K562 (cell line): ENCODE measurements at regions not wholly inside any gene's neighbourhood (a gene's known extent, or its start where the extent isn't known, plus 50 kb on each side); places are given as distances from the start of the nearest gene placed in this dataset.

Source experiments
- ATAC-seq: fragments of 200-7000 bp; cut with Tn5 transposase; 3 replicates; pipeline ENCODE4 v1.9.1; 2020; ENCODE audit warnings: moderate library complexity
- BruUV-seq: library from RNA; stranded (reverse); fragments of 400-500 nt; replicated peaks from 2 replicates; lab custom pipeline; 2021; lab: Mats Ljungman, UMichigan
- CTCF ChIA-PET: fragments of 300-600 bp; formaldehyde crosslinking; extraction: SDS; loops from one replicate; lab custom pipeline; 2021; ENCODE audit warnings: low intra/inter-chr PET ratio; lab: Yijun Ruan, JAX
- POLR2A ChIA-PET: fragments of 300-600, 350-650 bp; sonication (Branson Sonifier 250); formaldehyde crosslinking; extraction: SDS; loops from one replicate; lab custom pipeline; 2021; ENCODE audit warnings: antibody characterized with exemption, inconsistent platforms; lab: Yijun Ruan, JAX
- DNase-seq, 4 experiments: peaks; one replicate each; pipeline versions ENCODE4 v3.0.0 to v3.0.0-alpha.2; 2011 to 2018; ENCODE audit warnings: low spot score in 3 of 4, mixed read lengths in 3 of 4; ENCODE audit errors: extremely low read depth in 1 of 4
- FAIRE-seq: peaks from 2 replicates; lab custom pipeline; 2011; peaks lifted over from hg19 to GRCh38; lab: Jason Lieb, UNC
- H2AFZ ChIP-seq: 2 replicates; pipeline ENCODE4 v1.6.0; 2011; ENCODE audit warnings: low read depth, low read length, control low read depth, inconsistent platforms
- H3K27ac ChIP-seq: fragments of 200-600 bp; 3 replicates; pipeline ENCODE4 v1.8.0; 2011; ENCODE audit warnings: low read depth, mild to moderate bottlenecking, control low read depth, inconsistent platforms, low read length, moderate library complexity, mixed read lengths; ENCODE audit errors: extremely low read depth
- H3K27me3 ChIP-seq, 2 experiments: fragments of 300-600 bp in 1 of 2; 2 replicates in 1 of 2; 3 replicates in 1 of 2; pipeline versions ENCODE4 v1.6.0 to v1.8.0; 2011; ENCODE audit warnings: inconsistent platforms in 2 of 2, low read length in 2 of 2, mild to moderate bottlenecking in 1 of 2, mixed read lengths in 1 of 2, moderate library complexity in 1 of 2; ENCODE audit not compliant: control insufficient read depth in 2 of 2, insufficient read depth in 2 of 2
- H3K36me3 ChIP-seq: fragments of 300-600 bp; 3 replicates; pipeline ENCODE4 v1.8.0; 2011; ENCODE audit warnings: mild to moderate bottlenecking, low read length, inconsistent platforms; ENCODE audit not compliant: control insufficient read depth, insufficient read depth
- H3K4me1 ChIP-seq, 2 experiments: fragments of 200-600 bp in 1 of 2; replicated peaks in 1 of 2; 2 replicates in 1 of 2; 3 replicates in 1 of 2; pipeline versions ENCODE4 v1.5.1 to v1.8.0; 2011; ENCODE audit warnings: inconsistent platforms in 2 of 2, low read length in 2 of 2, mild to moderate bottlenecking in 1 of 2, mixed read lengths in 1 of 2, moderate library complexity in 1 of 2; ENCODE audit not compliant: control insufficient read depth in 2 of 2, insufficient read depth in 2 of 2
- H3K4me2 ChIP-seq: 2 replicates; pipeline ENCODE4 v1.6.1; 2011; ENCODE audit warnings: low read length, control low read depth, inconsistent platforms, mixed read lengths; ENCODE audit not compliant: insufficient read depth
- H3K4me3 ChIP-seq: fragments of 200-600 bp; sonication (generic), shearing (Covaris generic); 2 replicates; pipeline ENCODE4 v1.5.1; 2016; ENCODE audit warnings: control low read depth, inconsistent platforms
- H3K79me2 ChIP-seq: fragments of 200-600 bp; 3 replicates; pipeline ENCODE4 v1.8.0; 2011; ENCODE audit warnings: low read length, inconsistent platforms; ENCODE audit not compliant: control insufficient read depth, insufficient read depth
- H3K9ac ChIP-seq, 2 experiments: 2 replicates each; pipeline versions ENCODE4 v1.6.0 to v1.6.1; 2011; ENCODE audit warnings: low read depth in 2 of 2, low read length in 2 of 2, control low read depth in 1 of 2, inconsistent platforms in 1 of 2, mild to moderate bottlenecking in 1 of 2, mixed read lengths in 1 of 2; ENCODE audit not compliant: insufficient read depth in 1 of 2
- H3K9me1 ChIP-seq: one replicate; pipeline ENCODE4 v1.6.0; 2011; ENCODE audit warnings: inconsistent platforms, mild to moderate bottlenecking, low read length, moderate library complexity; ENCODE audit not compliant: control insufficient read depth, insufficient read depth
- H3K9me3 ChIP-seq: replicated peaks from 2 replicates; pipeline ENCODE4 v1.5.1; 2011; ENCODE audit warnings: low read depth, low read length, inconsistent platforms; ENCODE audit not compliant: control insufficient read depth, insufficient read depth
- H4K20me1 ChIP-seq: replicated peaks from 2 replicates; pipeline ENCODE4 v1.6.1; 2011; ENCODE audit warnings: low read length, inconsistent platforms, mixed read lengths; ENCODE audit not compliant: control insufficient read depth, insufficient read depth
- FOS ChIP-seq: IDR thresholded peaks from 3 replicates; pipeline ENCODE4 v1.6.1; 2011; ENCODE audit not compliant: insufficient read length; ENCODE audit errors: extremely low read depth
- FOXA3 ChIP-seq, 2 experiments: fragments of 450-650 bp in 1 of 2; sonication (generic) in 1 of 2; formaldehyde crosslinking; IDR thresholded peaks in 1 of 2; conservative IDR thresholded peaks in 1 of 2; 2 replicates each; pipeline versions ENCODE4 v1.4.0 to v1.8.0; 2020 to 2022; ENCODE audit warnings: mild to moderate bottlenecking in 2 of 2, missing genetic modification reagents in 1 of 2
- IFI16 ChIP-seq: fragments of 250-450 bp; sonication (Bioruptor Pico); IDR thresholded peaks from 2 replicates; pipeline ENCODE4 v2.1.2; 2022; ENCODE audit warnings: mild to moderate bottlenecking, inconsistent platforms
- MXI1 ChIP-seq: IDR thresholded peaks from 2 replicates; pipeline ENCODE4 v1.6.1; 2011; ENCODE audit warnings: low read depth, mild to moderate bottlenecking, improper control_type of control experiment, low read length
- NR1H2 ChIP-seq: sonication (generic); formaldehyde crosslinking; IDR thresholded peaks from 2 replicates; pipeline ENCODE4 v1.4.0; 2020; ENCODE audit warnings: mild to moderate bottlenecking, missing genetic modification reagents
- RBFOX2 ChIP-seq: fragments of 200-400 bp; formaldehyde crosslinking; IDR thresholded peaks from 2 replicates; pipeline ENCODE4 v1.6.1; 2017; ENCODE audit warnings: low read depth, mild to moderate bottlenecking, low read length, moderate library complexity
- SMAD1 ChIP-seq: fragments of 150-350 bp; IDR thresholded peaks from 2 replicates; pipeline ENCODE4 v1.6.1; 2014; ENCODE audit warnings: low read length, low read depth; ENCODE audit not compliant: partially characterized antibody
- SMARCA4 ChIP-seq: fragments of 450-650 bp; IDR thresholded peaks from 2 replicates; pipeline ENCODE4 v1.6.1; 2016
- TBP ChIP-seq: optimal IDR thresholded peaks from 2 replicates; pipeline ENCODE3; 2011; ENCODE audit warnings: low read depth, low read length, improper control_type of control experiment
- TGIF2 ChIP-seq: sonication (generic); formaldehyde crosslinking; IDR thresholded peaks from 2 replicates; pipeline ENCODE4 v1.8.1; 2022; ENCODE audit warnings: mild to moderate bottlenecking, missing genetic modification reagents, moderate library complexity
- XRCC5 ChIP-seq: fragments of 200-400 bp; formaldehyde crosslinking; IDR thresholded peaks from 2 replicates; pipeline ENCODE4 v1.6.1; 2017; ENCODE audit warnings: low read depth, mild to moderate bottlenecking, low read length
- ZBTB49 ChIP-seq: sonication (generic); formaldehyde crosslinking; IDR thresholded peaks from 2 replicates; pipeline ENCODE4 v1.8.0; 2022; ENCODE audit warnings: missing genetic modification reagents, mild to moderate bottlenecking, borderline replicate concordance
- ZNF316 ChIP-seq: fragments of 450-650 bp; IDR thresholded peaks from 2 replicates; pipeline ENCODE4 v1.6.1; 2016
- ZNF551 ChIP-seq: fragments of 250-450 bp; sonication (Bioruptor Pico); IDR thresholded peaks from 2 replicates; pipeline ENCODE4 v1.5.0; 2021; ENCODE audit warnings: mild to moderate bottlenecking, moderate library complexity
- ZNF695 ChIP-seq: fragments of 450-650 bp; formaldehyde crosslinking; IDR thresholded peaks from 2 replicates; pipeline ENCODE4 v1.4.0; 2020; ENCODE audit warnings: mild to moderate bottlenecking, moderate library complexity
- ZSCAN29 ChIP-seq: fragments of 450-650 bp; IDR thresholded peaks from 2 replicates; pipeline ENCODE4 v1.6.1; 2017
- WGBS: fragments of 100-300 bp; shearing (Covaris generic); methylation state at CpG from one replicate; pipeline ENCODE4 v1.1.6; 2016; ENCODE audit warnings: low coverage, mixed read lengths; ENCODE audit not compliant: insufficient coverage; ENCODE audit errors: missing lambda C conversion rate; 5-methylcytosine and 5-hydroxymethylcytosine counted together
- in situ Hi-C: fragments of 300-500 bp; cut with MboI; formaldehyde crosslinking; loops from 4 replicates; pipeline ENCODE4 v1.15.0; 2018; ENCODE audit warnings: inconsistent platforms, mixed read lengths
- intact Hi-C: fragments of 100-400 bp; cut with micrococcal nuclease; formaldehyde crosslinking; loops from 2 replicates; pipeline ENCODE4 v1.14.2; 2022
- TF ChIP-seq, protein P1 (sequence below): fragments of 450-650 bp; IDR thresholded peaks from 2 replicates; pipeline ENCODE4 v1.6.1; 2016; ENCODE audit warnings: missing biosample characterization, missing genetic modification characterization
- TF ChIP-seq, protein P2 (sequence below): fragments of 250-450 bp; sonication (Bioruptor Pico); IDR thresholded peaks from 2 replicates; pipeline ENCODE4 v1.5.0; 2021

DNA sequence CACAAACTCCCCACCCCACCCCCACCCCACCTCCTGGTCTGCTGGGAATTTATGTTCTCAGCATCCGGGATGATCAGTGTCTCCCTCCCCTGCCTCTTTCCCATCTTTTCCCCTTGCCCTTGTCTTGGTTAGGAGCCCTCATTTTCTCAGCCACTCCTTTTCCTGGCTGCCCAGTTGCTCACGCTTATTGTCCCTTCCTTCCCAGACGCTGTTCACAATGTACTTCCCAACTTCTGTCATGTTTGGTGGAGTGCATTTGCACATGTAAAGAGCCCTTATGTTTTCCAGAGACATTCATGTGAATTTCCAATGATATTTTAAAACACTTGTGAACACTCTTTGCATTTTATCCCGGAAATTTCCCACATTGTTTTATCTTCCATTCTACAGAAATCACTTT is 192.1 kb downstream of the RHOU start (continued):
- no peak for TF ChIP-seq ZNF316
- TF ChIP-seq MXI1 = no peak
- TF ChIP-seq IFI16 (CRISPR knock-in tag) = no peak
- no peak for TF ChIP-seq SMAD1
- TF ChIP-seq, protein P1, sequence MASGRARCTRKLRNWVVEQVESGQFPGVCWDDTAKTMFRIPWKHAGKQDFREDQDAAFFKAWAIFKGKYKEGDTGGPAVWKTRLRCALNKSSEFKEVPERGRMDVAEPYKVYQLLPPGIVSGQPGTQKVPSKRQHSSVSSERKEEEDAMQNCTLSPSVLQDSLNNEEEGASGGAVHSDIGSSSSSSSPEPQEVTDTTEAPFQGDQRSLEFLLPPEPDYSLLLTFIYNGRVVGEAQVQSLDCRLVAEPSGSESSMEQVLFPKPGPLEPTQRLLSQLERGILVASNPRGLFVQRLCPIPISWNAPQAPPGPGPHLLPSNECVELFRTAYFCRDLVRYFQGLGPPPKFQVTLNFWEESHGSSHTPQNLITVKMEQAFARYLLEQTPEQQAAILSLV (tag) = no peak

DNA sequence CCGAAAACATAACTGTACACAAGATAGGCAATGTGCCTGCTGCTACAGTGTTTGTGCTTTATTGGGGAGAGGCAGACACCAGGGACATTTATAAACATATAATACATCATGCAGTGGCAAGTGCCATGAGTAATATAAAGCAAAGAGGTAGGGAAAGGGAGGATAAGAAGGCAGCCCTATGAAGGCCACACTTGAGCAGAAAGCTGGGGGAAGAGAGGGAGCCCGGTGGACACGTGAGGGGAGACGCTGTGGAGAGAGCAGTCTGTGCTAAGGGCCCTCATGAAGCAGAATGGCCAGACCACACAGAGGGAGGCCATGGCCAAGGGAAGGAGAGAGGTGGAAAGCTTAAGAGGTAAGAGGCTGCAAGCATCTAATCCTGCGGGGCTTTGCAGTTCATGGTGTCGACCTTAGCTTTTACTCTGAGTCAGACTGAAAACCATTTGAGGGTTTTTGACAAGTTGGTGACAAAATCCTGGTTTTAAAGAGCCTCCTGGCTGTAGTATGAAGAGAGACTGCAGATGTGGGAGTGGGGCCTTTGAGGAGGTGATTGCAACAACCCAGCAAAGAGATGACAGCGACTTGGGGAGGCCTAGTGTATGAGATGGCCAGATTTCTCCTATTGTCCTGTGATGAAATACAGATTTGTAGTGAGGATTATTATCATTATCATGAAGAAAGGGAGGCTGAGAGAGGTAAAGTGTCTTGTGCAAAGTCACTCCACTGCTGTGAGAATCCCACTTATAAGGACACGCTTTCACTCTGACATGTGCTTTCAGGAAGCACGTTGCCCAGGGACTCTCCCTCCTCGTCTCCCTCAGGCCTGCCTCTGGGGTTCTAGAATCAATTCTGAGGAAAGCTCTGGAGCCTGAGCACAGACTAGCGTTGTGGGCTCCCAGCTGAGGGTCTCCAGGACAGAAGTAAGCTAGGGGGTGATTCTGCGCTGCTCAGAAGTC is 192.9 kb downstream of the RHOU start:
- no peaks in the 10 kb centered on the region for H3K9me1 ChIP-seq
- peaks cover 9 to 10% of the 10 kb centered on the region in 2 experiments; a peak in 4 of 5 replicates for H3K27me3 ChIP-seq
- no peak for ATAC-seq
- no TSS peak for BruUV-seq
- H3K4me3 ChIP-seq = no peak overlapping the region
- FAIRE-seq = no peak
- H2AFZ ChIP-seq = no peak overlapping the region
- H3K27ac ChIP-seq = no peak overlapping the region
- no peaks in the 10 kb centered on the region for H3K36me3 ChIP-seq
- in situ Hi-C loops (no loop called here), intact Hi-C loops (no loop called here)
- no peaks in the 10 kb centered on the region for H4K20me1 ChIP-seq
- ChIA-PET POLR2A (interaction anchor here (0.6 kb wide), 1 partner anchor 18 kb away, joined by 3 read pairs; no protein-coding TSS in a partner anchor), CTCF (no interaction called here)
- no peaks in the 10 kb centered on the region; a peak in 1 of 5 replicates for H3K4me1 ChIP-seq
- H3K9me3 ChIP-seq = no peaks in the 10 kb centered on the region
- DNase-seq = no peak
- H3K9ac ChIP-seq = no peak overlapping the region
- no peaks in the 10 kb centered on the region for H3K79me2 ChIP-seq
- 2% methylated on average over 10 of the region's 12 CpGs for WGBS
- no peak overlapping the region for H3K4me2 ChIP-seq
- TF ChIP-seq NR1H2 (CRISPR knock-in tag) (no peak), TGIF2 (CRISPR knock-in tag) (no peak), ZBTB49 (CRISPR knock-in tag) (no peak), FOXA3 (CRISPR knock-in tag; conservative IDR thresholded peaks at IDR 0.05 in 1 of 2, IDR thresholded peaks at IDR 0.05 in 1 of 2) (no peak), XRCC5 (no peak), ZNF551 (CRISPR knock-in tag) (no peak), ZSCAN29 (no peak), RBFOX2 (no peak), TBP (no peak), SMARCA4 (no peak), ZNF695 (CRISPR knock-in tag) (no peak), FOS (no peak)
- TF ChIP-seq, protein P2, sequence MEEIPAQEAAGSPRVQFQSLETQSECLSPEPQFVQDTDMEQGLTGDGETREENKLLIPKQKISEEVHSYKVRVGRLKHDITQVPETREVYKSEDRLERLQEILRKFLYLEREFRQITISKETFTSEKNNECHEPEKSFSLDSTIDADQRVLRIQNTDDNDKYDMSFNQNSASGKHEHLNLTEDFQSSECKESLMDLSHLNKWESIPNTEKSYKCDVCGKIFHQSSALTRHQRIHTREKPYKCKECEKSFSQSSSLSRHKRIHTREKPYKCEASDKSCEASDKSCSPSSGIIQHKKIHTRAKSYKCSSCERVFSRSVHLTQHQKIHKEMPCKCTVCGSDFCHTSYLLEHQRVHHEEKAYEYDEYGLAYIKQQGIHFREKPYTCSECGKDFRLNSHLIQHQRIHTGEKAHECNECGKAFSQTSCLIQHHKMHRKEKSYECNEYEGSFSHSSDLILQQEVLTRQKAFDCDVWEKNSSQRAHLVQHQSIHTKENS (CRISPR knock-in tag) = no peak
